H9 (cell line): ENCODE measurements at regions not wholly inside any gene's neighbourhood (a gene's known extent, or its start where the extent isn't known, plus 50 kb on each side); places are given as distances from the start of the nearest gene placed in this dataset.

Experiments
- DNase-seq: peaks from one replicate; pipeline ENCODE4 v3.0.0-alpha.2; 2017
- H2AFZ ChIP-seq: one replicate; pipeline ENCODE4 v1.6.1; 2013; ENCODE audit warnings: mild to moderate bottlenecking, low read length, control low read depth, moderate library complexity
- H2AK5ac ChIP-seq: 2 replicates; pipeline ENCODE4 v1.6.1; 2013; ENCODE audit warnings: low read length, control low read depth, mixed read lengths; ENCODE audit not compliant: insufficient read length
- H2BK120ac ChIP-seq: one replicate; pipeline ENCODE4 v1.6.1; 2013; ENCODE audit warnings: low read depth, mild to moderate bottlenecking, low read length, control low read depth, inconsistent platforms; ENCODE audit not compliant: poor library complexity, severe bottlenecking
- H2BK12ac ChIP-seq: 2 replicates; pipeline ENCODE4 v1.6.1; 2013; ENCODE audit warnings: low read length, control low read depth, mixed read lengths, low read depth; ENCODE audit not compliant: insufficient read length
- H2BK15ac ChIP-seq: 2 replicates; pipeline ENCODE4 v1.6.1; 2013; ENCODE audit warnings: low read depth, low read length, control low read depth
- H2BK20ac ChIP-seq: one replicate; pipeline ENCODE4 v1.6.1; 2013; ENCODE audit warnings: low read depth, mild to moderate bottlenecking, low read length, control low read depth, inconsistent platforms; ENCODE audit not compliant: poor library complexity, severe bottlenecking
- H2BK5ac ChIP-seq: 2 replicates; pipeline ENCODE4 v1.6.1; 2013; ENCODE audit warnings: low read length, control low read depth, mixed read lengths; ENCODE audit not compliant: insufficient read length
- H3K14ac ChIP-seq: 2 replicates; pipeline ENCODE4 v1.6.1; 2013; ENCODE audit warnings: low read length, control low read depth; ENCODE audit not compliant: insufficient read depth
- H3K18ac ChIP-seq: 2 replicates; pipeline ENCODE4 v1.6.1; 2013; ENCODE audit warnings: low read depth, mild to moderate bottlenecking, mixed read lengths, low read length, control low read depth; ENCODE audit not compliant: insufficient read length
- H3K23ac ChIP-seq: 2 replicates; pipeline ENCODE4 v1.6.1; 2013; ENCODE audit warnings: low read length, control low read depth, mixed read lengths, low read depth; ENCODE audit not compliant: insufficient read length
- H3K23me2 ChIP-seq: 2 replicates; pipeline ENCODE4 v1.6.1; 2013; ENCODE audit warnings: low read depth, mild to moderate bottlenecking, mixed read lengths, low read length, control low read depth; ENCODE audit not compliant: insufficient read length, poor library complexity, severe bottlenecking
- H3K27ac ChIP-seq: 2 replicates; pipeline ENCODE4 v1.5.1; 2013; ENCODE audit warnings: low read length, control low read depth, mixed read lengths, low read depth; ENCODE audit not compliant: insufficient read length
- H3K27me3 ChIP-seq: 2 replicates; pipeline ENCODE4 v1.6.1; 2013; ENCODE audit warnings: low read length, control low read depth, inconsistent platforms; ENCODE audit not compliant: insufficient read depth
- H3K4ac ChIP-seq: 2 replicates; pipeline ENCODE4 v1.6.1; 2013; ENCODE audit warnings: low read depth, mild to moderate bottlenecking, control low read depth, inconsistent platforms, low read length, moderate library complexity
- H3K4me1 ChIP-seq: 2 replicates; pipeline ENCODE4 v1.6.1; 2013; ENCODE audit warnings: low read length, control low read depth, inconsistent platforms; ENCODE audit not compliant: insufficient read depth
- H3K4me2 ChIP-seq: 2 replicates; pipeline ENCODE4 v1.6.1; 2013; ENCODE audit warnings: low read length, control low read depth, mixed read lengths; ENCODE audit not compliant: insufficient read length, insufficient read depth
- H3K56ac ChIP-seq: 2 replicates; pipeline ENCODE4 v1.6.1; 2013; ENCODE audit warnings: low read depth, mild to moderate bottlenecking, mixed read lengths, low read length, control low read depth; ENCODE audit not compliant: insufficient read length
- H3K79me1 ChIP-seq: 2 replicates; pipeline ENCODE4 v1.6.1; 2013; ENCODE audit warnings: low read depth, mild to moderate bottlenecking, moderate library complexity, low read length, control low read depth, inconsistent platforms; ENCODE audit not compliant: insufficient read depth, poor library complexity, severe bottlenecking
- H3K79me2 ChIP-seq: 2 replicates; pipeline ENCODE4 v1.6.1; 2013; ENCODE audit warnings: low read length, control low read depth, inconsistent platforms; ENCODE audit not compliant: insufficient read depth
- H3K9ac ChIP-seq: 2 replicates; pipeline ENCODE4 v1.6.1; 2013; ENCODE audit warnings: low read length, control low read depth, mixed read lengths; ENCODE audit not compliant: insufficient read length; ENCODE audit errors: extremely low read depth
- H3K9me3 ChIP-seq: one replicate; pipeline ENCODE4 v1.6.1; 2013; ENCODE audit warnings: low read depth, low read length, inconsistent platforms; ENCODE audit not compliant: control insufficient read depth
- H3T11ph ChIP-seq: one replicate; pipeline ENCODE4 v1.6.1; 2013; ENCODE audit warnings: mild to moderate bottlenecking, low read length, control low read depth, inconsistent platforms
- H4K20me1 ChIP-seq: one replicate; pipeline ENCODE4 v1.6.1; 2013; ENCODE audit not compliant: control insufficient read depth, insufficient read length, insufficient read depth
- H4K5ac ChIP-seq: 2 replicates; pipeline ENCODE4 v1.6.1; 2013; ENCODE audit warnings: low read depth, mild to moderate bottlenecking, mixed read lengths, low read length, control low read depth; ENCODE audit not compliant: insufficient read length
- H4K8ac ChIP-seq: replicated peaks from 2 replicates; pipeline ENCODE4 v1.6.1; 2013; ENCODE audit warnings: low read length, control low read depth, mixed read lengths, low read depth; ENCODE audit not compliant: insufficient read length
- H4K91ac ChIP-seq: 2 replicates; pipeline ENCODE4 v1.6.1; 2013; ENCODE audit warnings: low read depth, mild to moderate bottlenecking, moderate library complexity, mixed read lengths, low read length, control low read depth; ENCODE audit not compliant: insufficient read length
- H3K27ac Mint-ChIP-seq, 3 experiments: 2 replicates in 2 of 3; 3 replicates in 1 of 3; pipeline ENCODE4 v1.8.0; 2020 to 2021; ENCODE audit warnings: mixed read lengths in 3 of 3, mild to moderate bottlenecking in 1 of 3, moderate library complexity in 1 of 3
- H3K27me3 Mint-ChIP-seq: 2 replicates; pipeline ENCODE4 v1.8.0; 2021; ENCODE audit warnings: low read depth, mild to moderate bottlenecking, moderate library complexity, mixed read lengths
- H3K36me3 Mint-ChIP-seq, 3 experiments: 2 replicates in 2 of 3; 3 replicates in 1 of 3; pipeline ENCODE4 v1.8.0; 2020 to 2021; ENCODE audit warnings: low read depth in 3 of 3, mixed read lengths in 3 of 3; ENCODE audit not compliant: insufficient read depth in 1 of 3
- H3K4me1 Mint-ChIP-seq, 2 experiments: 2 replicates each; pipeline ENCODE4 v1.8.0; 2020; ENCODE audit warnings: mixed read lengths in 2 of 2
- H3K4me3 Mint-ChIP-seq, 2 experiments: 2 replicates in 1 of 2; 3 replicates in 1 of 2; pipeline ENCODE4 v1.8.0; 2020 to 2021; ENCODE audit warnings: mild to moderate bottlenecking in 2 of 2, mixed read lengths in 2 of 2, moderate library complexity in 1 of 2
- H3K9me3 Mint-ChIP-seq, 2 experiments: 2 replicates in 1 of 2; 3 replicates in 1 of 2; pipeline ENCODE4 v1.8.0; 2020; ENCODE audit warnings: mild to moderate bottlenecking in 2 of 2, mixed read lengths in 2 of 2, moderate library complexity in 1 of 2
- WGBS: extraction: QIAGEN DNeasy Blood & Tissue Kit; methylation state at CpG from one replicate; pipeline ENCODE4 v1.1.7; 2013; ENCODE audit warnings: missing lambda C conversion rate, low lambda C conversion rate, mixed read lengths; ENCODE audit not compliant: insufficient read length; ENCODE audit errors: extremely low coverage; 5-methylcytosine and 5-hydroxymethylcytosine counted together
- TF ChIP-seq, protein P1 (sequence below): fragments of 200-600 bp; sonication (generic); conservative IDR thresholded peaks from 3 replicates; pipeline ENCODE4 v1.8.0; 2021; ENCODE audit warnings: antibody characterized with exemption, mild to moderate bottlenecking

DNA sequence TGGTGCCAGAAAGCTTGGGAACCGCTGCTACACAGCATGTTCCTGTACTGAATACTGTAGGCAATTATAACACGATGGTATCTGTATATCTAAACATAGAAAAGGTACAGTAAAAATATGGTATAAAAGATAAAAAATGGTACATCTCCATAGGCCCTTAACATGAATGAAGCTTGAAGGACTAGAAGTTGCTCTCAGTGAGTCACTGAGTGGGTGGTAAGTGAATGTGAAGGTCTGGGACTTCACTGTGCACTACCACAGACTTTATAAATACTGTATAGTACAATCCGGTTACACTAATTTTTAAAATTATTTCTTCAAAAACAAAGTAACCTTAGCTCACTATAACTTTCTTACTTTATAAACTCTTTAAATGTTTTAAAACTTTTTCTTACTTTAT, 819.9 kb upstream of the GRAMD2B start:
- H2BK20ac ChIP-seq, result no peak overlapping the region
- H3K14ac ChIP-seq, result no peak overlapping the region
- H3T11ph ChIP-seq, result no peak overlapping the region
- no peaks in the 10 kb centered on the region for H3K27me3 Mint-ChIP-seq
- TF ChIP-seq, protein P1, sequence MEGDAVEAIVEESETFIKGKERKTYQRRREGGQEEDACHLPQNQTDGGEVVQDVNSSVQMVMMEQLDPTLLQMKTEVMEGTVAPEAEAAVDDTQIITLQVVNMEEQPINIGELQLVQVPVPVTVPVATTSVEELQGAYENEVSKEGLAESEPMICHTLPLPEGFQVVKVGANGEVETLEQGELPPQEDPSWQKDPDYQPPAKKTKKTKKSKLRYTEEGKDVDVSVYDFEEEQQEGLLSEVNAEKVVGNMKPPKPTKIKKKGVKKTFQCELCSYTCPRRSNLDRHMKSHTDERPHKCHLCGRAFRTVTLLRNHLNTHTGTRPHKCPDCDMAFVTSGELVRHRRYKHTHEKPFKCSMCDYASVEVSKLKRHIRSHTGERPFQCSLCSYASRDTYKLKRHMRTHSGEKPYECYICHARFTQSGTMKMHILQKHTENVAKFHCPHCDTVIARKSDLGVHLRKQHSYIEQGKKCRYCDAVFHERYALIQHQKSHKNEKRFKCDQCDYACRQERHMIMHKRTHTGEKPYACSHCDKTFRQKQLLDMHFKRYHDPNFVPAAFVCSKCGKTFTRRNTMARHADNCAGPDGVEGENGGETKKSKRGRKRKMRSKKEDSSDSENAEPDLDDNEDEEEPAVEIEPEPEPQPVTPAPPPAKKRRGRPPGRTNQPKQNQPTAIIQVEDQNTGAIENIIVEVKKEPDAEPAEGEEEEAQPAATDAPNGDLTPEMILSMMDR, result no peak
- H3K56ac ChIP-seq, result no peak overlapping the region
- no peak overlapping the region for H3K4me3 Mint-ChIP-seq
- no peak overlapping the region for H4K5ac ChIP-seq
- no peak overlapping the region for H2AK5ac ChIP-seq
- no peak overlapping the region for H3K27ac Mint-ChIP-seq
- H3K27ac ChIP-seq, result no peak overlapping the region
- H3K23me2 ChIP-seq, result no peaks in the 10 kb centered on the region
- H3K36me3 Mint-ChIP-seq, result peaks cover 0 to 7% (median 0%) of the 10 kb centered on the region in 3 experiments; a peak in 1 of 7 replicates
- H4K91ac ChIP-seq, result no peak overlapping the region
- no peaks in the 10 kb centered on the region for H3K79me2 ChIP-seq
- no peak overlapping the region for H2BK120ac ChIP-seq
- H3K27me3 ChIP-seq, result no peaks in the 10 kb centered on the region
- H3K4me1 Mint-ChIP-seq, result peaks cover 3 to 4% of the 10 kb centered on the region in 2 experiments; a peak in 3 of 4 replicates
- no peak overlapping the region for H2AFZ ChIP-seq
- no peak overlapping the region for H3K23ac ChIP-seq
- peaks cover 2 to 8% of the 10 kb centered on the region in 2 experiments; a peak in 3 of 5 replicates for H3K9me3 Mint-ChIP-seq
- WGBS, result no CpG with 5 or more reads among the region's 3 CpGs
- no peak overlapping the region for H2BK15ac ChIP-seq
- H3K4me2 ChIP-seq, result no peak overlapping the region
- no peaks in the 10 kb centered on the region for H4K20me1 ChIP-seq
- no peak overlapping the region for H2BK12ac ChIP-seq
- peaks cover 3% of the 10 kb centered on the region; the same call in 1 of the 2 replicates for H3K4me1 ChIP-seq
- no peaks in the 10 kb centered on the region for H3K9me3 ChIP-seq
- no peak overlapping the region for H3K9ac ChIP-seq
- H3K79me1 ChIP-seq, result no peaks in the 10 kb centered on the region
- no peak overlapping the region for H3K4ac ChIP-seq
- no peak for DNase-seq
- H2BK5ac ChIP-seq, result no peak overlapping the region
- H3K18ac ChIP-seq, result no peak overlapping the region
- no peak overlapping the region for H4K8ac ChIP-seq
